ENCODE measurements at regions not wholly inside any gene's neighbourhood (a gene's known extent, or its start where the extent isn't known, plus 50 kb on each side); places are given as distances from the start of the nearest gene placed in this dataset.

GRCh38 chr4:12889054-12889453 is 595.1 kb downstream of the RAB28 start:
- DNase-seq (no peak), ATAC-seq (peak in 1 of 4 donors; percentile 27), FAIRE-seq (no peak)
- H3K36me3 ChIP-seq: no peaks in the 10 kb centered on the region
- H3K27me3 ChIP-seq: no peaks in the 10 kb centered on the region
- no peaks in the 10 kb centered on the region for H3K9me3 ChIP-seq
- no peak overlapping the region for H3K4me3 ChIP-seq
- H3K4me1 ChIP-seq: no peaks in the 10 kb centered on the region
- 71 to 75% methylated on average over 3 of the region's 3 CpGs for WGBS, 2 donors
- intact Hi-C loops (cut with DNase I): no loop called here
- no peak overlapping the region for H3K27ac ChIP-seq
- no peak for TF ChIP-seq CTCF (IDR thresholded peaks at IDR 0.05)

GRCh38 chr4:12884846-12885796 is 599.0 kb downstream of the RAB28 start:
- Histone ChIP-seq H3K27ac (no peak overlapping the region), H3K4me1 (no peaks in the 10 kb centered on the region), H3K4me3 (no peak overlapping the region), H3K9me3 (no peaks in the 10 kb centered on the region), H3K27me3 (no peaks in the 10 kb centered on the region), H3K36me3 (no peaks in the 10 kb centered on the region)
- ATAC-seq: no peak
- DNase-seq: no peak
- no peak for TF ChIP-seq CTCF (IDR thresholded peaks at IDR 0.05)
- intact Hi-C loops (cut with DNase I): no loop called here
- no peak for FAIRE-seq
- WGBS, 2 donors: 61 to 64% methylated on average over 20 of the region's 20 CpGs

GRCh38 chr4:12881945-12882584 is 602.1 kb downstream of the RAB28 start:
- no peak overlapping the region for H3K27ac ChIP-seq
- no peaks in the 10 kb centered on the region for H3K27me3 ChIP-seq
- H3K4me3 ChIP-seq: no peak overlapping the region
- 44 to 51% methylated on average over 3 of the region's 3 CpGs for WGBS, 2 donors
- intact Hi-C loops (cut with DNase I): no loop called here
- DNase-seq: no peak
- no peaks in the 10 kb centered on the region for H3K9me3 ChIP-seq
- TF ChIP-seq CTCF (IDR thresholded peaks at IDR 0.05): no peak
- H3K4me1 ChIP-seq: no peaks in the 10 kb centered on the region
- ATAC-seq: no peak
- FAIRE-seq: no peak
- H3K36me3 ChIP-seq: no peaks in the 10 kb centered on the region

- 92 to 93% methylated on average over 2 of the region's 2 CpGs for WGBS, 2 donors
- ATAC-seq: no peak
- no peak for DNase-seq
- Histone ChIP-seq H3K36me3 (no peaks in the 10 kb centered on the region), H3K27ac (no peak overlapping the region), H3K9me3 (no peaks in the 10 kb centered on the region), H3K4me3 (no peak overlapping the region), H3K27me3 (no peaks in the 10 kb centered on the region), H3K4me1 (no peaks in the 10 kb centered on the region)
- intact Hi-C loops (cut with DNase I): no loop called here
- no peak for FAIRE-seq
- no peak for TF ChIP-seq CTCF (IDR thresholded peaks at IDR 0.05)
Measured at GRCh38 chr4:12880844-12881243, 603.3 kb downstream of the RAB28 start.

- no peak for DNase-seq
- 86 to 89% methylated on average over 5 of the region's 5 CpGs for WGBS, 2 donors
- Histone ChIP-seq H3K36me3 (no peaks in the 10 kb centered on the region), H3K4me1 (no peaks in the 10 kb centered on the region), H3K9me3 (no peaks in the 10 kb centered on the region), H3K27me3 (no peaks in the 10 kb centered on the region), H3K27ac (no peak overlapping the region), H3K4me3 (no peak overlapping the region)
- intact Hi-C loops (cut with DNase I): no loop called here
- FAIRE-seq: no peak
- no peak for TF ChIP-seq CTCF (IDR thresholded peaks at IDR 0.05)
- no peak for ATAC-seq
Measured at GRCh38 chr4:12879496-12879895, 604.6 kb downstream of the RAB28 start.

Measured in pancreas (tissue), 10 donors.